ENCODE measurements at regions not wholly inside any gene's neighbourhood (a gene's known extent, or its start where the extent isn't known, plus 50 kb on each side); places are given as distances from the start of the nearest gene placed in this dataset.

DNA sequence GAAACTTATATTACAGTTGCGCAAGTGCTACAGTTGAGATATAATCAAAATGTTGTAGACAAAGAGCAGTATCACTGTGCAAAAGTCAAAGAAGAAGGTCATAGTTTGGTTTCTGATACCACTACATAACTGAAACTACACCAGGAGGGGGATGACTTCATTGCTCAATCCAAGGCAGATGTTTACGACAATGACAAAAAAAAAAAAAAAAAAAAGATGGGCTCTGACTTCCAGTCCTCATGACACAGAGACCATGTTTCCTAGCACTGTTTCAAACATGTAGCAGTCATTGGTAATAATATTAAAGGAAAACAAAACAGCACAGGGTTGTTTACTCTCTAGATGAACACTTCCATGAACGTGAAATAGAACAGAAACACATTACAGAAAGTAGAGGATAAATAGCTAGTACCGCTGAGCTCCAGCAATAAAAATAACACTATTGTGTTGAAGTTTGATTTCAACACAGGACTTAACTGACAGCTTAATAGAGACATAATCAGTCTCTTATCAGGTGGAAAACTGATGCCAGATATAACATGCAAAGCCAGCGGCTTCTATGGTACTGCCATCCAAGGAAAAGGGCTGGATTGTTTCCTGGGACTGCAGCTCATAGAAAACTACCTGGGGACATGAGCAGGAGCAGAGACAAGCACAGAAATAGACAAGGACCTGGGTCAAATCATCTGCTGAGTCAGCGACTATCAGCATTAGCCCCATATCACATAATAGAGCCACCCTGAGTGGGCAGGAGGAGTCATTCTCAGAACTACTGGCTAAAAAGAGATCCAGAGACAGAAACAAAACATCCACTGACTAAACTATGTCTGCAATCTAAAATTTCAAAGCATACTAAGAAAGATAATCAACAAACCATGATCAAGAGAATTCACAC lies 463.6 kb upstream of the SOX9 start:
- TF ChIP-seq POLR2A (IDR thresholded peaks at IDR 0.05; ENCODE audit: low read depth, low read length) (no peak), TAF1 (IDR thresholded peaks at IDR 0.05; ENCODE audit: low read depth, low read length) (no peak), POLR2AphosphoS5 (IDR thresholded peaks at IDR 0.05; ENCODE audit: low read depth, low read length) (no peak), SPI1 (IDR thresholded peaks at IDR 0.05; ENCODE audit: low read depth, low read length) (no peak), PAX5 (IDR thresholded peaks at IDR 0.05; ENCODE audit: insufficient read depth, low read length, severe bottlenecking) (no peak)
